ENCODE measurements at regions not wholly inside any gene's neighbourhood (a gene's known extent, or its start where the extent isn't known, plus 50 kb on each side); places are given as distances from the start of the nearest gene placed in this dataset.

GRCh38 chr5:30957591-30957990, 235.9 kb upstream of the CDH6 start:
- H3K4me1 ChIP-seq (ENCODE audit: insufficient read depth, low read length, poor library complexity, severe bottlenecking), result no peaks in the 10 kb centered on the region
- ChIA-PET POLR2A (no interaction called here), CTCF (ENCODE audit: unreplicated experiment) (no interaction called here)
- H3K27ac ChIP-seq (ENCODE audit: low read depth, low read length, poor library complexity, severe bottlenecking), result no peak overlapping the region
- no peak overlapping the region for H3K4me3 ChIP-seq (ENCODE audit: low read depth, low read length, poor library complexity, severe bottlenecking)
- H3K36me3 ChIP-seq (ENCODE audit: insufficient read depth, low read length), result no peaks in the 10 kb centered on the region
- no peaks in the 10 kb centered on the region for H3K9me3 ChIP-seq (ENCODE audit: low read length)
- no TSS peak for BruUV-seq (replicated peaks)
- no peak for TF ChIP-seq EZH2phosphoT487 (IDR thresholded peaks at IDR 0.05; ENCODE audit: borderline replicate concordance, low read depth, low read length)
- H3K9me2 ChIP-seq (ENCODE audit: insufficient read depth, low read length), result no peaks in the 10 kb centered on the region
- intact Hi-C loops (cut with micrococcal nuclease; ENCODE audit: unreplicated experiment), result no loop called here
- H4K20me1 ChIP-seq (ENCODE audit: insufficient read depth, low read length), result no peaks in the 10 kb centered on the region
- H3K79me2 ChIP-seq (ENCODE audit: insufficient read depth, low read depth, low read length), result no peaks in the 10 kb centered on the region
- DNase-seq (ENCODE audit: low spot score), result no peak
- H3K4me2 ChIP-seq (ENCODE audit: low read length), result no peak overlapping the region
- H2AFZ ChIP-seq (ENCODE audit: low read length), result no peak overlapping the region

DNA sequence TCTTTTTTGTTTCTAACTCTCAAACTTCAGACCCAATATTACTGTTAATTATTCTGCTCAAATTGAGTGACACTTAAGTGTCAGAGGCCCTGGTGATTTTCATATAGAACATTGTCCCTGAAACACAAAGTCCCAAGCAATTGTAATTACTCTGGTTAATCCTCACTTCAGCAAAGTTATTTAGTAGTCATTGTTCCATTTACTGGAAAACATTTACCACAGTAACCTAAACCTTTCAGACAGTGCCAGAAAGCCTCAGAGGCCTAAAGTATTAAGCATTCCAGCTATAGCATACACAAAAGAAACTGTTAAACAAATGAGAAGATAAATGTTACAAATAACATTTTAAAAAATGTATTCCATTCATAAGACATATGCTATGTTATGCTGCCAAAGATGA, 237.2 kb upstream of the CDH6 start:
- POLR2A ChIA-PET, result no interaction called here
- no TSS peak for BruUV-seq (replicated peaks)
- Histone ChIP-seq H3K4me3 (ENCODE audit: low read depth, low read length, poor library complexity, severe bottlenecking) (no peak overlapping the region), H3K4me2 (ENCODE audit: low read length) (no peak overlapping the region), H3K79me2 (ENCODE audit: insufficient read depth, low read depth, low read length) (no peaks in the 10 kb centered on the region), H2AFZ (ENCODE audit: low read length) (no peak overlapping the region), H4K20me1 (ENCODE audit: insufficient read depth, low read length) (no peaks in the 10 kb centered on the region), H3K9me2 (ENCODE audit: insufficient read depth, low read length) (no peaks in the 10 kb centered on the region), H3K27ac (ENCODE audit: low read depth, low read length, poor library complexity, severe bottlenecking) (no peak overlapping the region), H3K4me1 (ENCODE audit: insufficient read depth, low read length, poor library complexity, severe bottlenecking) (no peaks in the 10 kb centered on the region), H3K9me3 (ENCODE audit: low read length) (no peaks in the 10 kb centered on the region), H3K36me3 (ENCODE audit: insufficient read depth, low read length) (no peaks in the 10 kb centered on the region)
- intact Hi-C loops (cut with micrococcal nuclease; ENCODE audit: unreplicated experiment), result no loop called here
- DNase-seq (ENCODE audit: low spot score), result no peak
- TF ChIP-seq EZH2phosphoT487 (IDR thresholded peaks at IDR 0.05; ENCODE audit: borderline replicate concordance, low read depth, low read length) (no peak), CTCF (conservative IDR thresholded peaks at IDR 0.05; ENCODE audit: low read length) (no peak)
- CTCF ChIA-PET (ENCODE audit: unreplicated experiment), result no interaction called here

- no peaks in the 10 kb centered on the region for H3K36me3 ChIP-seq (ENCODE audit: insufficient read depth, low read length)
- no peak for TF ChIP-seq CTCF (conservative IDR thresholded peaks at IDR 0.05; ENCODE audit: low read length)
- TF ChIP-seq EZH2phosphoT487 (IDR thresholded peaks at IDR 0.05; ENCODE audit: borderline replicate concordance, low read depth, low read length), result no peak
These were observed 256.4 kb upstream of the CDH6 start for GRCh38 chr5:30937070-30937469.

More at GRCh38 chr5:30937070-30937469, 256.4 kb upstream of the CDH6 start:
- H3K4me1 ChIP-seq (ENCODE audit: insufficient read depth, low read length, poor library complexity, severe bottlenecking), result no peaks in the 10 kb centered on the region
- no peaks in the 10 kb centered on the region for H4K20me1 ChIP-seq (ENCODE audit: insufficient read depth, low read length)
- ChIA-PET POLR2A (no interaction called here), CTCF (ENCODE audit: unreplicated experiment) (no interaction called here)
- no peak overlapping the region for H2AFZ ChIP-seq (ENCODE audit: low read length)
- H3K27ac ChIP-seq (ENCODE audit: low read depth, low read length, poor library complexity, severe bottlenecking), result no peak overlapping the region
- no peaks in the 10 kb centered on the region for H3K79me2 ChIP-seq (ENCODE audit: insufficient read depth, low read depth, low read length)
- no TSS peak for BruUV-seq (replicated peaks)
- H3K9me3 ChIP-seq (ENCODE audit: low read length), result no peaks in the 10 kb centered on the region
- H3K4me2 ChIP-seq (ENCODE audit: low read length), result no peak overlapping the region
- no peaks in the 10 kb centered on the region for H3K9me2 ChIP-seq (ENCODE audit: insufficient read depth, low read length)
- no peak overlapping the region for H3K4me3 ChIP-seq (ENCODE audit: low read depth, low read length, poor library complexity, severe bottlenecking)
- DNase-seq (ENCODE audit: low spot score), result no peak
- intact Hi-C loops (cut with micrococcal nuclease; ENCODE audit: unreplicated experiment), result no loop called here

Measured in OCI-LY7 (cell line).